Psoas muscle (tissue), 7 donors: ENCODE measurements at regions not wholly inside any gene's neighbourhood (a gene's known extent, or its start where the extent isn't known, plus 50 kb on each side); places are given as distances from the start of the nearest gene placed in this dataset.

Experiments used
- ATAC-seq, 4 donors: fragments of 200-7000 bp; cut with Tn5 transposase; one replicate each; pipeline ENCODE4 v1.9.1; 2020; ENCODE audit warnings: moderate library complexity in 3 of 4, mild to moderate bottlenecking in 2 of 4
- DNase-seq, 2 donors: peaks; one replicate each; pipeline ENCODE4 v3.0.0-alpha.2; 2020
- H3K27ac ChIP-seq: fragments of 200-600 bp; one replicate; pipeline ENCODE4 v1.8.0; 2022
- H3K27me3 ChIP-seq, 3 donors: fragments of 200-600 bp in 1 of 3; one replicate each; pipeline versions ENCODE4 v1.6.1 to v1.8.0; 2013 to 2022; ENCODE audit warnings: low read length in 2 of 3, mild to moderate bottlenecking in 2 of 3, moderate library complexity in 1 of 3; ENCODE audit not compliant: insufficient read depth in 3 of 3
- H3K36me3 ChIP-seq, 2 donors: fragments of 200-600 bp in 1 of 2; one replicate each; pipeline versions ENCODE4 v1.6.1 to v1.8.0; 2013 to 2022; ENCODE audit warnings: low read depth in 1 of 2, mild to moderate bottlenecking in 1 of 2, moderate library complexity in 1 of 2; ENCODE audit not compliant: insufficient read depth in 1 of 2
- H3K4me1 ChIP-seq: fragments of 200-600 bp; one replicate; pipeline ENCODE4 v1.8.0; 2022
- H3K4me3 ChIP-seq: fragments of 200-600 bp; one replicate; pipeline ENCODE4 v1.8.0; 2022; ENCODE audit warnings: mild to moderate bottlenecking
- H3K9me3 ChIP-seq: fragments of 200-600 bp; one replicate; pipeline ENCODE4 v1.8.0; 2022
- CTCF ChIP-seq: fragments of 200-600 bp; IDR thresholded peaks from one replicate; pipeline ENCODE4 v1.8.0; 2022; ENCODE audit warnings: antibody characterized with exemption
- WGBS, 3 donors: extraction: QIAGEN DNeasy Blood & Tissue Kit; methylation state at CpG; one replicate each; pipeline versions ENCODE4 v1.1.6 to v1.1.7; 2013; 5-methylcytosine and 5-hydroxymethylcytosine counted together
- intact Hi-C, 2 donors: fragments of 100-400 bp; cut with DNase I; formaldehyde crosslinking; loops; one replicate each; pipeline versions ENCODE4 v1.11.0 to v1.14.2; 2022
- donor health status: healthy with polysubstance abuse.
- donor health status: DM: no; HTN: no; CAD: no; lungs with moderate emphysema.
- donor health status: Bipolar disorder and iron deficiency.
- donor health status: healthy.
- donor health status: DM: yes; HTN: yes; CAD: no.
- donor health status: DM: no; HTN: no; CAD: no.
- donor health status: DM: yes; HTN: yes; CAD: no.

DNA sequence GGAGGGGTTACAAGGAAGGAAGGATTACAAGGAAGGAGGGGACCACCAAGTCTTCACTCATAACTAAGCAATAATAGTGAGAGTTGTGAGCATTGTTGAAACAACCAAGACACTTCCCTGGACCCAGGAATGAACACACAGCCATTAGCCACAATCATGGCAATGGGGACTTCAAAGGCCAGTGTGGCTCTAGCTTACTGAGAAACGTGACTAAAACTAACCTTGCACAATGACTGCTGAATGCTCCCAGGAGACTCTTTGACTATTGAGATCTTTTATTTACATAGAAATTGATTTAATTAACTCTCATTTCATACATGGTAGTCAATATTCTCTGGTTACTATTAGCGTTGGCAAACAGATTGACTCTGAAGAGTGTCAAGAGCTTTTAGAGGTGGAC, 263.0 kb upstream of the SOX5 start:
- WGBS, 3 donors, result 72 to 76% (median 72%) methylated on average over 2 of the region's 2 CpGs
- TF ChIP-seq CTCF, result no peak
- DNase-seq (no peak), ATAC-seq (no peak)
- H3K27me3 ChIP-seq, result no peaks in the 10 kb centered on the region
- no peak overlapping the region for H3K4me3 ChIP-seq
- H3K36me3 ChIP-seq, result no peaks in the 10 kb centered on the region
- intact Hi-C loops, result no loop called here
- H3K27ac ChIP-seq, result no peak overlapping the region
- H3K9me3 ChIP-seq, result no peaks in the 10 kb centered on the region
- no peaks in the 10 kb centered on the region for H3K4me1 ChIP-seq

GRCh38 chr12:24206621-24207020, 257.2 kb upstream of the SOX5 start:
- no peaks in the 10 kb centered on the region for H3K36me3 ChIP-seq
- no peak for TF ChIP-seq CTCF
- no peaks in the 10 kb centered on the region for H3K27me3 ChIP-seq
- ATAC-seq (no peak), DNase-seq (no peak)
- intact Hi-C loops, result no loop called here
- no peaks in the 10 kb centered on the region for H3K4me1 ChIP-seq
- H3K9me3 ChIP-seq, result peaks cover 4% of the 10 kb centered on the region
- H3K4me3 ChIP-seq, result no peak overlapping the region
- 75 to 90% (median 80%) methylated on average over 2 of the region's 2 CpGs for WGBS, 3 donors
- H3K27ac ChIP-seq, result no peak overlapping the region

DNA sequence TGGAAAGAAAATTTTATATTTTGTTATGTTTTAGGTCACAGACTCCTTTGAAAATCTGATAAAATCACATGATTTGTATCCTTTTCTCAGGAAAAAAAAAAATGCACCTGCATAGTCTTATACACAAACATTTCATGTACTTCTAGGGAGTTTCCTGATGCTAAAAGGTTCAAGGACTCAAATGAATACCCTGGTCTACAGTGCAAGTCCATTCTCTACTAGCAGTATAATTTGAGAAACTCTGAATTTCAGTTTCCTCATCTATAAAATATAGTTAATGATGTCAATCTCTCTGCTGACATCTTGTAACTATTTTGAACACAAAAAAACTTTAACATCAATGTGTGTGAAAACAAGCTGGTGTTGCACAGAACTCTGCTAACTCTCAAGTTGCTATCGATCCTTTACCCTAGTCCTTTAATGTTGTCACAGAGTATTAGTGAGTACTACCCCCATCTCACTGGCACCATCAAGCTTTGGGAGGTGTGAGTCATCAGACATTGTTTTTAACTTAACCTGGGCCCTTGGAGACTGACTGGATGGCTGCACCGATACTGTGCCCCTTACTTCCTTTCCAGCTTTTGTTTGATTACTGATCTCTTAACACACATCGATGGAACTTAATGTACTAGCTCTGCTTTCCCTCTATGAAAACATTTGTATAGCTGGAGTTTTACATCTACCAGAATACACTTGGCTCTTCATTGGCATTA, 251.9 kb upstream of the SOX5 start:
- no peak for DNase-seq
- intact Hi-C loops, result no loop called here
- H3K4me3 ChIP-seq, result no peak overlapping the region
- H3K27ac ChIP-seq, result no peak overlapping the region
- no peaks in the 10 kb centered on the region for H3K36me3 ChIP-seq
- no peak for ATAC-seq
- H3K9me3 ChIP-seq, result peaks cover 4% of the 10 kb centered on the region
- 80 to 86% (median 82%) methylated on average over 3 of the region's 3 CpGs for WGBS, 3 donors
- TF ChIP-seq CTCF, result no peak
- no peaks in the 10 kb centered on the region for H3K4me1 ChIP-seq
- H3K27me3 ChIP-seq, result no peaks in the 10 kb centered on the region

GRCh38 chr12:24200010-24200409, 250.5 kb upstream of the SOX5 start:
- ATAC-seq, result no peak
- no peaks in the 10 kb centered on the region for H3K4me1 ChIP-seq
- no peak for TF ChIP-seq CTCF
- peaks cover 4% of the 10 kb centered on the region for H3K9me3 ChIP-seq
- intact Hi-C loops, result no loop called here
- H3K27ac ChIP-seq, result no peak overlapping the region
- H3K4me3 ChIP-seq, result no peak overlapping the region
- H3K36me3 ChIP-seq, result no peaks in the 10 kb centered on the region
- H3K27me3 ChIP-seq, result no peaks in the 10 kb centered on the region
- no peak for DNase-seq
